ENCODE measurements at regions not wholly inside any gene's neighbourhood (a gene's known extent, or its start where the extent isn't known, plus 50 kb on each side); places are given as distances from the start of the nearest gene placed in this dataset.

DNA sequence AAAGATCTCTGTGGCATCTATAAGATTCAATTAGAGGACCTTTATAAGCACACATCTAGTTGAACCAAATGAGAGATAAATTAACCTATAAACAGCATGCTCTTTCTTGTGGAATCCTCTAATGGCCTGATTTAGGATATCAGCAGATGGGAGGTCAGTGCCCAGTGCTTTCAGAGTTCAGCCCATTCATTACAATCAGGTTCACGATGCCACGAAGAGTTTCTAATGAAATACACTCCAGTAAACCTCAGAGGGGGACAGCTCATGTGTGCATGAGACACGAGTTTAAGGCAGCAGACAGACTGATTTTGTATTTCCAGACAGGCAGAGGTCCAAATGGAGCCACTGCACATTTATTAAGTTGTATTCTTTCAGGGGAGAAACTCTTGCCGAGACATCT is 544.4 kb upstream of the PKN2 start:
- TF ChIP-seq, protein P1, sequence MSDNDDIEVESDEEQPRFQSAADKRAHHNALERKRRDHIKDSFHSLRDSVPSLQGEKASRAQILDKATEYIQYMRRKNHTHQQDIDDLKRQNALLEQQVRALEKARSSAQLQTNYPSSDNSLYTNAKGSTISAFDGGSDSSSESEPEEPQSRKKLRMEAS (IDR thresholded peaks at IDR 0.05), result no peak
- no peak for TF ChIP-seq ZBTB33 (IDR thresholded peaks at IDR 0.05)
- TF ChIP-seq, protein P2, sequence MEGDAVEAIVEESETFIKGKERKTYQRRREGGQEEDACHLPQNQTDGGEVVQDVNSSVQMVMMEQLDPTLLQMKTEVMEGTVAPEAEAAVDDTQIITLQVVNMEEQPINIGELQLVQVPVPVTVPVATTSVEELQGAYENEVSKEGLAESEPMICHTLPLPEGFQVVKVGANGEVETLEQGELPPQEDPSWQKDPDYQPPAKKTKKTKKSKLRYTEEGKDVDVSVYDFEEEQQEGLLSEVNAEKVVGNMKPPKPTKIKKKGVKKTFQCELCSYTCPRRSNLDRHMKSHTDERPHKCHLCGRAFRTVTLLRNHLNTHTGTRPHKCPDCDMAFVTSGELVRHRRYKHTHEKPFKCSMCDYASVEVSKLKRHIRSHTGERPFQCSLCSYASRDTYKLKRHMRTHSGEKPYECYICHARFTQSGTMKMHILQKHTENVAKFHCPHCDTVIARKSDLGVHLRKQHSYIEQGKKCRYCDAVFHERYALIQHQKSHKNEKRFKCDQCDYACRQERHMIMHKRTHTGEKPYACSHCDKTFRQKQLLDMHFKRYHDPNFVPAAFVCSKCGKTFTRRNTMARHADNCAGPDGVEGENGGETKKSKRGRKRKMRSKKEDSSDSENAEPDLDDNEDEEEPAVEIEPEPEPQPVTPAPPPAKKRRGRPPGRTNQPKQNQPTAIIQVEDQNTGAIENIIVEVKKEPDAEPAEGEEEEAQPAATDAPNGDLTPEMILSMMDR (IDR thresholded peaks at IDR 0.05; ENCODE audit: low read depth, low read length, missing input control), result no peak
- TF ChIP-seq JUND (IDR thresholded peaks at IDR 0.05), result no peak
- TF ChIP-seq TAF1 (conservative IDR thresholded peaks at IDR 0.05), result no peak
- no peak for TF ChIP-seq REST (IDR thresholded peaks at IDR 0.05)
- TF ChIP-seq RAD21 (IDR thresholded peaks at IDR 0.05), result no peak
- TF ChIP-seq SP1 (IDR thresholded peaks at IDR 0.05), result no peak
- TF ChIP-seq FOXA1 (IDR thresholded peaks at IDR 0.05), result no peak
- no peak for TF ChIP-seq YY1 (IDR thresholded peaks at IDR 0.05)
